Effector memory CD8-positive, alpha-beta T cell (primary cell): ENCODE measurements at regions not wholly inside any gene's neighbourhood (a gene's known extent, or its start where the extent isn't known, plus 50 kb on each side); places are given as distances from the start of the nearest gene placed in this dataset.
"Not testable (repeated sequence)": the region's sequence is repeated elsewhere in the genome, so short reads cannot be mapped to it uniquely, and the experiment has no call there.

Source experiments
- ATAC-seq: fragments of 150-1000 bp; cut with Tn5 transposase; replicated peaks from 2 replicates; pipeline ENCODE4 v1.10.0; 2021; ENCODE audit warnings: mild to moderate bottlenecking, moderate library complexity
- DNase-seq, 3 experiments: peaks; one replicate each; pipeline ENCODE4 v3.0.0; 2021
- H3K27ac Mint-ChIP-seq, 2 donors: one replicate each; pipeline ENCODE4 v1.8.0; 2022; ENCODE audit warnings: mild to moderate bottlenecking in 2 of 2, mixed read lengths in 2 of 2, moderate library complexity in 2 of 2
- H3K27me3 Mint-ChIP-seq, 2 donors: one replicate each; pipeline ENCODE4 v1.8.0; 2022; ENCODE audit warnings: mixed read lengths in 2 of 2
- H3K36me3 Mint-ChIP-seq: one replicate; pipeline ENCODE4 v1.8.0; 2022; ENCODE audit warnings: mild to moderate bottlenecking, moderate library complexity, mixed read lengths; ENCODE audit not compliant: insufficient read depth
- H3K4me1 Mint-ChIP-seq, 2 donors: one replicate each; pipeline ENCODE4 v1.8.0; 2022; ENCODE audit warnings: low read depth in 2 of 2, mixed read lengths in 2 of 2
- H3K4me3 Mint-ChIP-seq, 2 donors: one replicate each; pipeline ENCODE4 v1.8.0; 2022; ENCODE audit warnings: mild to moderate bottlenecking in 2 of 2, mixed read lengths in 2 of 2, moderate library complexity in 2 of 2
- H3K9me3 Mint-ChIP-seq, 2 donors: one replicate each; pipeline ENCODE4 v1.8.0; 2022; ENCODE audit warnings: mixed read lengths in 2 of 2

- not testable (repeated sequence) for H3K9me3 Mint-ChIP-seq, H3K4me1 Mint-ChIP-seq, H3K27ac Mint-ChIP-seq, H3K4me3 Mint-ChIP-seq, H3K36me3 Mint-ChIP-seq, DNase-seq, ATAC-seq
- H3K27me3 Mint-ChIP-seq: peaks cover 23 to 40% of the 10 kb centered on the region in 2 donors
These were observed 74.1 kb upstream of the PTHLH start for GRCh38 chr12:28046600-28046999.

GRCh38 chr12:28050606-28051005, 78.1 kb upstream of the PTHLH start:
- H3K4me1 Mint-ChIP-seq: no peaks in the 10 kb centered on the region
- no peak for DNase-seq
- no peak overlapping the region for H3K27ac Mint-ChIP-seq
- H3K36me3 Mint-ChIP-seq: no peaks in the 10 kb centered on the region
- no peak overlapping the region for H3K4me3 Mint-ChIP-seq
- peaks cover 0 to 3% of the 10 kb centered on the region in 2 donors for H3K9me3 Mint-ChIP-seq
- no peak for ATAC-seq
- peaks cover 19 to 42% of the 10 kb centered on the region in 2 donors for H3K27me3 Mint-ChIP-seq

GRCh38 chr12:28051516-28052354, 79.2 kb upstream of the PTHLH start:
- peaks cover 13 to 31% of the 10 kb centered on the region in 2 donors for H3K27me3 Mint-ChIP-seq
- DNase-seq (no peak), ATAC-seq (no peak)
- H3K27ac Mint-ChIP-seq: no peak overlapping the region
- H3K4me3 Mint-ChIP-seq: no peak overlapping the region
- H3K9me3 Mint-ChIP-seq: no peaks in the 10 kb centered on the region
- no peaks in the 10 kb centered on the region for H3K4me1 Mint-ChIP-seq
- H3K36me3 Mint-ChIP-seq: no peaks in the 10 kb centered on the region

DNA sequence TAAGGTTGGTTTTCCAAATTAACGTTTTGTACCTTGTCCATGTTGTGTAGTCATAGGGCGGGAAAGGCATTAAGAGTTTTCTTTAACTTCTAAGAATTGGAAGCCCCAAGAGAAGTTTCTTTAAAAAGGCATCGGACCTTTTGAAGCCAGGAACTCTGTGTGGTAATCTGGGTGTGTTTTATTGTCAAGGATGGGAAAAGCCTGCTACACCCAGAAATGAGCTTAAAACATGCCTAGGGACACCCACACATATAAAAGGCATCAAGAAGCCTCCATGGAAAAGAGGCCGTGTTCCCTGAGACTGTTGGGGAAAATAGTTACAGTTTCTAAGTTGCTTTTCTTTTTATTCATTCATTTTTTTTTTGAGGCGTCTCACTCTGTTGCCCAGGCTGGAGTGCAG, 81.0 kb upstream of the PTHLH start:
- peaks cover 13 to 20% of the 10 kb centered on the region in 2 donors for H3K27me3 Mint-ChIP-seq
- DNase-seq (no peak), ATAC-seq (no peak)
- H3K4me3 Mint-ChIP-seq: no peak overlapping the region
- no peaks in the 10 kb centered on the region for H3K4me1 Mint-ChIP-seq
- H3K36me3 Mint-ChIP-seq: no peaks in the 10 kb centered on the region
- no peaks in the 10 kb centered on the region for H3K9me3 Mint-ChIP-seq
- no peak overlapping the region for H3K27ac Mint-ChIP-seq

GRCh38 chr12:28054583-28054982, 82.0 kb upstream of the PTHLH start:
- no peaks in the 10 kb centered on the region for H3K36me3 Mint-ChIP-seq
- H3K27me3 Mint-ChIP-seq: peaks cover 13% of the 10 kb centered on the region in 2 donors

GRCh38 chr12:28057856-28058615, 85.5 kb upstream of the PTHLH start:
- H3K27me3 Mint-ChIP-seq: peaks cover 7 to 8% of the 10 kb centered on the region in 2 donors
- DNase-seq (no peak), ATAC-seq (no peak)
- no peaks in the 10 kb centered on the region for H3K4me1 Mint-ChIP-seq
- H3K9me3 Mint-ChIP-seq: no peaks in the 10 kb centered on the region
- H3K27ac Mint-ChIP-seq: no peak overlapping the region
- no peaks in the 10 kb centered on the region for H3K36me3 Mint-ChIP-seq
- no peak overlapping the region for H3K4me3 Mint-ChIP-seq

More at GRCh38 chr12:28054583-28054982, 82.0 kb upstream of the PTHLH start:
- Mint-ChIP-seq H3K4me1 (no peaks in the 10 kb centered on the region), H3K27ac (no peak overlapping the region), H3K9me3 (no peaks in the 10 kb centered on the region), H3K4me3 (no peak overlapping the region)
- no peak for DNase-seq
- ATAC-seq: no peak

DNA sequence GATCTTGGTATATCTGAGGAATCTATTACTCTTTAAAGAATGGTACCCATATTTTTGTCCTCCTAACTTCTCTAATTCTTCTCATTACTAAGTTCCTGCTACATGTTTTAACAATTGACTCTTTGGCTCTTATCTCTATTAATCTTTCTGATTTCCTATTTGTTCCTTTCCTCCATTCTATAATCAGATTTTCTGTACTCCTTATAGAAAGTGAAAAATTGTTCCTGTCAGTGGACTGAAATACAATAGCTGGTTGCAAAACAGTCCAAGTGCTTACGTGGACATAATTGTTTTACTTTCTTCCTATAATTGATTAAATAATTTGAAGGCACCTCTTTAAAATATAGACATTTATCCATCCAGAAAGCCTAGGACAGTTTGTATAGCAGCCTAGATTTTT, 86.7 kb upstream of the PTHLH start:
- no peak overlapping the region for H3K27ac Mint-ChIP-seq
- H3K27me3 Mint-ChIP-seq: peaks cover 7 to 8% of the 10 kb centered on the region in 2 donors
- ATAC-seq (no peak), DNase-seq (no peak)
- H3K9me3 Mint-ChIP-seq: no peaks in the 10 kb centered on the region
- no peak overlapping the region for H3K4me3 Mint-ChIP-seq
- no peaks in the 10 kb centered on the region for H3K36me3 Mint-ChIP-seq
- no peaks in the 10 kb centered on the region for H3K4me1 Mint-ChIP-seq

DNA sequence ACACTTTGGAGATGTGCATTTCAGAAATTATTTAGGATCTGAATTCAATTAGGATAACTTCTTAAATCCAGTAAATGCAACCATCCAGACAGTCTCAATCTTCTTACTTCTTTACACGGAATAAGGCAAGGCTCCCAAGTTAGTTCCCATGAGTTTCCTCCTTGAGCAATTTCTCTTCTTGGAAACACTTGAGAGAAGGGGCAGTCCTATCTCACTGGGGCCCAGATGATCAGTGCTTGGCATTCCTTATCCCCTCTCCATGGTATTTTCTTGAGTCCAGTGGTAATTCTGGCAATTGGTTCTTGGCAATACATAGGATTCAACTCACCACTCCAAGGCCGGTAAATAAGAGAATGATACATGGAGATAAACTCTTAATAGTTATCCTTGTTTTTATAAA, 87.1 kb upstream of the PTHLH start:
- Mint-ChIP-seq H3K4me3 (no peak overlapping the region), H3K36me3 (no peaks in the 10 kb centered on the region), H3K4me1 (no peaks in the 10 kb centered on the region), H3K9me3 (no peaks in the 10 kb centered on the region), H3K27me3 (peaks cover 7 to 8% of the 10 kb centered on the region in 2 donors), H3K27ac (no peak overlapping the region)
- DNase-seq (no peak), ATAC-seq (no peak)

- H3K36me3 Mint-ChIP-seq: no peaks in the 10 kb centered on the region
- no peaks in the 10 kb centered on the region for H3K4me1 Mint-ChIP-seq
- H3K27ac Mint-ChIP-seq: no peak overlapping the region
- ATAC-seq (no peak), DNase-seq (no peak)
- H3K9me3 Mint-ChIP-seq: no peaks in the 10 kb centered on the region
- H3K4me3 Mint-ChIP-seq: no peak overlapping the region
- peaks cover 7 to 8% of the 10 kb centered on the region in 2 donors for H3K27me3 Mint-ChIP-seq
These were observed 88.3 kb upstream of the PTHLH start for GRCh38 chr12:28060871-28061270.

DNA sequence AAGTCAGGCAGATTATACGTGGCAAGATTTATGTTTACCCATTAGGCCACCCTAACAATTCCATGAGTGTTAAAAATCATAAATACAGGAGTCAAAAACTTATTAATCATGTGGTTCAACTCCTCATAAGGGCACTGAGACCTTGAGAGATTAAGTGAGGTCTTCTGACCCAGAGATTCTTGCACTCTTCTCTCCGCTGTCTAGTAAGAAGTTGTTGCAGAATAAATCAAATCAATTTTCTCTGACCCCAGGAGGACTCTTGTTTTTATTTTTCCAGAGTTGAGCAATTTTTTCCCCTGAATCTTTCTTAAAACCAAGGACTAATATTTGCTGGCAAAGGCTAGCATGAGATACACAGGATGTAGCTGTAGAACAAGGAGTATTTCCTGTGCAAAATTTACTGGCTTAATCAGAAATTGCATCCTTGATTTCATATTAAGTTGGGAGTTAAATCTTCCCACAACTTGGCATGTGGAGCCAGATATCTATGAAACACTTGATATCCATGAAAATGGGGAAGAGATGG, 90.9 kb upstream of the PTHLH start:
- Mint-ChIP-seq H3K36me3 (no peaks in the 10 kb centered on the region), H3K27ac (no peak overlapping the region), H3K4me1 (no peaks in the 10 kb centered on the region)

DNA sequence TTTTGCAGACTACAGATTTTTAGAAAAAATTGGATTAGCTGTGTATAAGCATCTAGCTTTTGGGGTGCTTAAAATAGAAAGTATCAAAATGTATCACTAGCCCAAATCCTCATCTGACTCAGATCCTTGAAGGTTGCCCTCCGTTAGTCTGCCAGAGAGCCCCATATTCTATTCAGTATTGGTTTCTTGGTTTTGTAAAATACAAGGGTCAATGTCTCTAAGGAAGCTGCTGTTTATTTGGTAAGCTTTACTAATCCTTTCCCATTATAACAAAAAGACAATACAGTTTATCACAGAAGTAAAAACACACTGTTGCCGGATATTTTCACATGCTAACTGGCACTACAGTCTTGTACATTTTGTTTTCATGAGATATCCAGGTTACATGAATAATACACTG, 92.8 kb upstream of the PTHLH start:
- ATAC-seq: no peak
- no peaks in the 10 kb centered on the region for H3K4me1 Mint-ChIP-seq
- no peaks in the 10 kb centered on the region for H3K36me3 Mint-ChIP-seq
- no peak for DNase-seq
- H3K4me3 Mint-ChIP-seq: no peak overlapping the region
- H3K27me3 Mint-ChIP-seq: peaks cover 0 to 8% of the 10 kb centered on the region in 2 donors
- H3K27ac Mint-ChIP-seq: no peak overlapping the region
- H3K9me3 Mint-ChIP-seq: no peaks in the 10 kb centered on the region

More for the DNA sequence above, 90.9 kb upstream of the PTHLH start:
- Mint-ChIP-seq H3K27me3 (peaks cover 0 to 8% of the 10 kb centered on the region in 2 donors), H3K9me3 (no peaks in the 10 kb centered on the region), H3K4me3 (no peak overlapping the region)
- no peak for ATAC-seq
- DNase-seq: no peak

DNA sequence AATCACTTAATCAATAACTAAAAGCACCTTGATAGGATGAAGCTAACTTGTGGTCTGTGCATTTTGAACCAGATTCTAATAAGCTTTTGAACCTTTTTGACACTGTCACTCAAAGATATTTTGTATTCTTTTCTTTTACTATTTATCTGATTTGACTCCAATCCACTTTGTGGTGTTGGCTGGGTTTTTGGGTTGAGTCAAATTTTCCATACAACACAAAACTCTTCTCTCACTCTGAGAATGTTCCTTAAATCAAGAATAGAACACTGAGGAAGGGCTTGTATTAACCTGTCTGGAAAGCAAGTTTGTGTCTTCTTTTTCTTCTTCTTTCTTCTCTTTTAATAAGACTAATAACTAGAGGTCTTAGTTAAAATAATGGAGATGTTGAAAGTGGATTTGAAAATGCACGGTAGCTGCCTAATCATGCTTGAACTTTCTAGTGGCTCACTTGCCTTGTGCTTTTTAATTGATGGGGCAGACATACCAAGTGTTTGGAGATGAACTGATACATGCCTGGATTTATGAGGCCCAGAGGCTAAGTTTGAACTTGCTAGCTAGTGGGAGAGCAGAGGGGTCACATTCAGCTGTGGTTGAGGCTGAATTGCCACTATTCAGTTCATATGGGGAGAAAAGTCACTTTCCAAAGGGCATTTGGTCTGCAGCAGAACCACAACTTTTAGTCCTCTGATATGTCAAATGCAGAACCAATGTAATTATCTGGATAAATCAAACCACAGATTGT, 93.5 kb upstream of the PTHLH start:
- Mint-ChIP-seq H3K27ac (no peak overlapping the region), H3K27me3 (peaks cover 0 to 2% of the 10 kb centered on the region in 2 donors), H3K4me3 (no peak overlapping the region), H3K4me1 (no peaks in the 10 kb centered on the region), H3K9me3 (no peaks in the 10 kb centered on the region), H3K36me3 (no peaks in the 10 kb centered on the region)
- DNase-seq (no peak), ATAC-seq (no peak)

- ATAC-seq: no peak
- Mint-ChIP-seq H3K4me1 (no peaks in the 10 kb centered on the region), H3K4me3 (no peak overlapping the region), H3K27me3 (no peaks in the 10 kb centered on the region), H3K9me3 (peaks cover 0 to 2% of the 10 kb centered on the region in 2 donors), H3K36me3 (no peaks in the 10 kb centered on the region), H3K27ac (no peak overlapping the region)
- DNase-seq: no peak
These were observed 94.3 kb upstream of the PTHLH start for GRCh38 chr12:28066879-28067278.
